MG63 (cell line): ENCODE measurements at regions not wholly inside any gene's neighbourhood (a gene's known extent, or its start where the extent isn't known, plus 50 kb on each side); places are given as distances from the start of the nearest gene placed in this dataset.

Experiments
- DNase-seq: peaks from one replicate; pipeline ENCODE4 v3.0.0-alpha.2; 2020
- H3K27me3 ChIP-seq: fragments of 250-450 bp; sonication (Bioruptor Pico); 2 replicates; pipeline ENCODE4 v1.5.1; 2020; ENCODE audit warnings: mild to moderate bottlenecking, moderate library complexity
- H3K36me3 ChIP-seq: fragments of 250-450 bp; sonication (Bioruptor Pico); 2 replicates; pipeline ENCODE4 v1.5.1; 2020; ENCODE audit warnings: mild to moderate bottlenecking, moderate library complexity
- H3K4me3 ChIP-seq: fragments of 250-450 bp; sonication (Bioruptor Pico); 2 replicates; pipeline ENCODE4 v1.5.1; 2020; ENCODE audit warnings: mild to moderate bottlenecking, moderate library complexity
- H3K9me3 ChIP-seq: fragments of 250-450 bp; sonication (Bioruptor Pico); 2 replicates; pipeline ENCODE4 v1.5.1; 2020; ENCODE audit warnings: mild to moderate bottlenecking, moderate library complexity

GRCh38 chr14:62614122-62614521 is 431.1 kb downstream of the KCNH5 start:
- Histone ChIP-seq H3K4me3 (no peak overlapping the region), H3K27me3 (no peaks in the 10 kb centered on the region), H3K36me3 (no peaks in the 10 kb centered on the region), H3K9me3 (no peaks in the 10 kb centered on the region)
- DNase-seq = no peak

- Histone ChIP-seq H3K27me3 (no peaks in the 10 kb centered on the region), H3K36me3 (no peaks in the 10 kb centered on the region), H3K4me3 (no peak overlapping the region), H3K9me3 (no peaks in the 10 kb centered on the region)
- DNase-seq = no peak
Measured at GRCh38 chr14:62616668-62617067, 428.6 kb downstream of the KCNH5 start.

GRCh38 chr14:62626416-62626815 is 418.8 kb downstream of the KCNH5 start:
- no peak for DNase-seq
- Histone ChIP-seq H3K27me3 (no peaks in the 10 kb centered on the region), H3K36me3 (no peaks in the 10 kb centered on the region), H3K4me3 (no peak overlapping the region), H3K9me3 (no peaks in the 10 kb centered on the region)

DNA sequence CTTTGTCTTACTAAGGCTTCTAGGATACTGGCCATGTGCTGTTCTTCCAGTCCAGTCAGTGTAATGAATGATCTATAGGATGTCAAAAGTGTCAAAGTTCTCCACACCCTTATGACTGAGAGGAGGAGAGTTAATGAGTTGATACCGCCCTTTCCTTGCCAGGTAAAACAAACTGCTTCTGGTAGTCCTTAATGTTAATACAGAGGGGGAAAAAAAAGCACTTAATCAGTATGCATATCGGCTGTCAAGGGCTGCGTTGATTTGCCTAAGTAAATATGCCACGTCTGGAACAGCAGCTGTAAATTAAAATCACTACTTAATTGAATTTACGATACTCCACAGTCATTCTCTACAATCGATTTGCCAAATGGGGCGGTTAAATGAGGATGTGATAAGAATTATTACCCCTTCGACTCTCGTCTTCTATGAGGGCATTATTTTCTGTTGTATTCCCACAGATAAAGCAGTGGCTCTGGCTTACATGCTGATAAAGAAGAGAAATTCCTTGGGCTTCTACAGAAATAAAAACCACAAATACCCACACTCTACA is 416.0 kb downstream of the KCNH5 start:
- DNase-seq = no peak
- Histone ChIP-seq H3K9me3 (no peaks in the 10 kb centered on the region), H3K27me3 (no peaks in the 10 kb centered on the region), H3K36me3 (no peaks in the 10 kb centered on the region), H3K4me3 (no peak overlapping the region)

DNA sequence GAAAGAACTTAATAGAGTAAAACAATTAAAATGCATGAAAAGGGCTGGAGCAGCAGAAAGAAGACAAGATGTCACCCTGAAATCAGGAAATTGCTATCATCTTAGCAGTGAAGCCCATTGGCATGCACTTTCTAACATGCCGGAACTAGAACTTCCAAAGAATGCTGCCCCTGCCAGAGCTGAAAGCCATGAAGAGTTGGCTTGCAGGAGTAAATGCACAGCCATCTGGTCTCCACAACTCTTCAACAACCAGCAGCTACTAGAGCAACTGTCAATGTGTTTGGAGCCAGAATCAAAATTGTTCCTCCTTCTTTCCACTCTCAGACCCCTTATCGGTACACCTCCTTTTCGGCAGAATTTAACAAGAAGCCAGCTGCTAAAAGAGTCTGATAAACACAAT is 414.1 kb downstream of the KCNH5 start:
- no peak for DNase-seq
- H3K27me3 ChIP-seq = no peaks in the 10 kb centered on the region
- H3K4me3 ChIP-seq = no peak overlapping the region
- H3K9me3 ChIP-seq = no peaks in the 10 kb centered on the region
- no peaks in the 10 kb centered on the region for H3K36me3 ChIP-seq

DNA sequence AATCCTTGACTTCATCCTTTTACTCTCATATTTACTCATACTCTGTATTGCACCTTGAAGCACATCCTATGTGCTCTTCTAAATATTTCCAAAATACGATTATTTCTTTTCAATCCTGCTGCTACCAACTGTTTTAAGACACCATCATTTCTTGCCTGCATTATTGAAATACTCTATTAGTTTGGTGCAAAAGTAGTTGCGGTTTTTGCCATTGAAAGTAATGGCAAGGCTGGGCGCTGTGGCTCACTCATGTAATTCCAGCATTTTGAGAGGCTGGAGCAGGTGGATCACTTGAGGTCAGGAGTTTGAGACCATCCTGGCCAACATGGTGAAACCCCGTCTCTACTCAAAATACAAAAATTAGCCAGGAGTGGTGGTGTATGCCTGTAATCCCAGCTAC is 412.5 kb downstream of the KCNH5 start:
- H3K4me3 ChIP-seq = no peak overlapping the region
- no peaks in the 10 kb centered on the region for H3K9me3 ChIP-seq
- no peak for DNase-seq
- H3K27me3 ChIP-seq = no peaks in the 10 kb centered on the region
- H3K36me3 ChIP-seq = no peaks in the 10 kb centered on the region

GRCh38 chr14:62645649-62646048 is 399.6 kb downstream of the KCNH5 start:
- no peaks in the 10 kb centered on the region for H3K36me3 ChIP-seq
- no peak for DNase-seq
- H3K4me3 ChIP-seq = no peak overlapping the region
- H3K27me3 ChIP-seq = no peaks in the 10 kb centered on the region
- H3K9me3 ChIP-seq = no peaks in the 10 kb centered on the region
